ENCODE measurements at regions not wholly inside any gene's neighbourhood (a gene's known extent, or its start where the extent isn't known, plus 50 kb on each side); places are given as distances from the start of the nearest gene placed in this dataset.
"Not testable (repeated sequence)": the region's sequence is repeated elsewhere in the genome, so short reads cannot be mapped to it uniquely, and the experiment has no call there.

- ChIA-PET CTCF (no interaction called here), POLR2A (interaction anchor here (0.7 kb wide), 1 partner anchor 191 kb away, joined by 3 read pairs; no protein-coding TSS in a partner anchor)
- H3K36me3 Mint-ChIP-seq (ENCODE audit: low read depth): no peaks in the 10 kb centered on the region
- DNase-seq (no peak), ATAC-seq (ENCODE audit: low read depth) (no peak)
- TF ChIP-seq CTCF (IDR thresholded peaks at IDR 0.05): no peak
- no peaks in the 10 kb centered on the region for H3K27me3 Mint-ChIP-seq
- no peak overlapping the region for H3K4me3 Mint-ChIP-seq
- H3K4me1 Mint-ChIP-seq: no peaks in the 10 kb centered on the region
- intact Hi-C loops (cut with micrococcal nuclease): no loop called here
- no peaks in the 10 kb centered on the region for H3K9me3 Mint-ChIP-seq
- no peak overlapping the region for H3K27ac Mint-ChIP-seq
These were observed 51.2 kb upstream of the TMSB15B start for GRCh38 chrX:103911236-103911635.

GRCh38 chrX:103910430-103910829 lies 52.0 kb upstream of the TMSB15B start:
- DNase-seq: no peak
- POLR2A ChIA-PET: no interaction called here
- no peaks in the 10 kb centered on the region for H3K9me3 Mint-ChIP-seq
- no peak overlapping the region for H3K27ac Mint-ChIP-seq
- no peak overlapping the region for H3K4me3 Mint-ChIP-seq
- CTCF ChIA-PET: no interaction called here
- intact Hi-C loops (cut with micrococcal nuclease): no loop called here
- no peaks in the 10 kb centered on the region for H3K4me1 Mint-ChIP-seq
- no peak for TF ChIP-seq CTCF (IDR thresholded peaks at IDR 0.05)
- no peaks in the 10 kb centered on the region for H3K27me3 Mint-ChIP-seq
- no peak for ATAC-seq (ENCODE audit: low read depth)
- no peaks in the 10 kb centered on the region for H3K36me3 Mint-ChIP-seq (ENCODE audit: low read depth)

- H3K4me1 Mint-ChIP-seq: no peaks in the 10 kb centered on the region
- ChIA-PET POLR2A (no interaction called here), CTCF (no interaction called here)
- no peaks in the 10 kb centered on the region for H3K9me3 Mint-ChIP-seq
- no peak for TF ChIP-seq CTCF (IDR thresholded peaks at IDR 0.05)
- no peak overlapping the region for H3K27ac Mint-ChIP-seq
- no peak overlapping the region for H3K4me3 Mint-ChIP-seq
- H3K27me3 Mint-ChIP-seq: no peaks in the 10 kb centered on the region
- no peak for ATAC-seq (ENCODE audit: low read depth)
- intact Hi-C loops (cut with micrococcal nuclease): no loop called here
- no peaks in the 10 kb centered on the region for H3K36me3 Mint-ChIP-seq (ENCODE audit: low read depth)
- DNase-seq: no peak
These were observed 58.1 kb upstream of the TMSB15B start for GRCh38 chrX:103904301-103904700.

GRCh38 chrX:103902606-103903005 lies 59.8 kb upstream of the TMSB15B start:
- intact Hi-C loops (cut with micrococcal nuclease); H3K9me3 Mint-ChIP-seq; H3K4me1 Mint-ChIP-seq; POLR2A ChIA-PET; CTCF ChIA-PET; ATAC-seq (ENCODE audit: low read depth); H3K27me3 Mint-ChIP-seq; H3K27ac Mint-ChIP-seq; H3K4me3 Mint-ChIP-seq; DNase-seq; H3K36me3 Mint-ChIP-seq (ENCODE audit: low read depth): not testable (repeated sequence)

- H3K27ac Mint-ChIP-seq: no peak overlapping the region
- H3K4me1 Mint-ChIP-seq: no peaks in the 10 kb centered on the region
- peaks cover 2% of the 10 kb centered on the region for H3K9me3 Mint-ChIP-seq
- DNase-seq: no peak
- ATAC-seq (ENCODE audit: low read depth): no peak
- ChIA-PET POLR2A (no interaction called here), CTCF (no interaction called here)
- no peaks in the 10 kb centered on the region for H3K27me3 Mint-ChIP-seq
- no peak overlapping the region for H3K4me3 Mint-ChIP-seq
- H3K36me3 Mint-ChIP-seq (ENCODE audit: low read depth): no peaks in the 10 kb centered on the region
- intact Hi-C loops (cut with micrococcal nuclease): no loop called here
- no peak for TF ChIP-seq CTCF (IDR thresholded peaks at IDR 0.05)
These were observed 57.2 kb upstream of the RAB9B start for GRCh38 chrX:103889216-103889615.

GRCh38 chrX:103886624-103887023 lies 54.6 kb upstream of the RAB9B start:
- H3K27ac Mint-ChIP-seq: no peak overlapping the region

More at GRCh38 chrX:103886624-103887023, 54.6 kb upstream of the RAB9B start:
- ATAC-seq (ENCODE audit: low read depth): no peak
- H3K36me3 Mint-ChIP-seq (ENCODE audit: low read depth): no peaks in the 10 kb centered on the region
- intact Hi-C loops (cut with micrococcal nuclease): no loop called here
- no peak for TF ChIP-seq CTCF (IDR thresholded peaks at IDR 0.05)
- no peaks in the 10 kb centered on the region for H3K4me1 Mint-ChIP-seq
- H3K9me3 Mint-ChIP-seq: peaks cover 2% of the 10 kb centered on the region
- DNase-seq: no peak
- CTCF ChIA-PET: no interaction called here
- POLR2A ChIA-PET: no interaction called here
- no peaks in the 10 kb centered on the region for H3K27me3 Mint-ChIP-seq
- no peak overlapping the region for H3K4me3 Mint-ChIP-seq

Data from activated B cell treated with CpG ODN at 0.5 μM for 24 hours (primary cell).